Endothelial cell of umbilical vein (primary cell): ENCODE measurements at regions not wholly inside any gene's neighbourhood (a gene's known extent, or its start where the extent isn't known, plus 50 kb on each side); places are given as distances from the start of the nearest gene placed in this dataset.

ENCODE experiments used
- BruUV-seq: library from RNA; stranded (reverse); fragments of 400-500 nt; replicated peaks from 2 replicates; lab custom pipeline; 2021; lab: Mats Ljungman, UMichigan
- CTCF ChIA-PET: fragments of 300-600, 350-600 bp; sonication (Branson Sonifier 250); formaldehyde crosslinking; loops from one replicate; lab custom pipeline; 2021; ENCODE audit warnings: antibody characterized with exemption, inconsistent platforms; lab: Charles Lee
- POLR2A ChIA-PET: fragments of 300-600, 350-600 bp; sonication (Branson Sonifier 250); formaldehyde crosslinking; loops from one replicate; lab custom pipeline; 2021; ENCODE audit warnings: antibody characterized with exemption, inconsistent platforms; lab: Charles Lee
- DNase-seq: peaks from one replicate; pipeline ENCODE4 v3.0.0-alpha.2; 2011; ENCODE audit warnings: low read depth, low spot score
- FAIRE-seq: peaks from 2 replicates; lab custom pipeline; 2011; peaks lifted over from hg19 to GRCh38; lab: Jason Lieb, UNC
- H2AFZ ChIP-seq: 2 replicates; pipeline ENCODE4 v1.6.0; 2012; ENCODE audit warnings: low read depth, low read length, control low read depth, inconsistent platforms
- H3K27ac ChIP-seq: 2 replicates; pipeline ENCODE4 v1.5.1; 2011; ENCODE audit warnings: low read depth, mild to moderate bottlenecking, control low read depth, low read length, moderate library complexity; ENCODE audit not compliant: insufficient read depth
- H3K27me3 ChIP-seq, 2 experiments: 2 replicates each; pipeline versions ENCODE4 v1.6.0 to v1.6.1; 2011; ENCODE audit warnings: low read length in 2 of 2, mixed read lengths in 1 of 2; ENCODE audit not compliant: control insufficient read depth in 2 of 2, insufficient read depth in 2 of 2
- H3K36me3 ChIP-seq, 2 experiments: 2 replicates in 1 of 2; 3 replicates in 1 of 2; pipeline ENCODE4 v1.5.1; 2011; ENCODE audit warnings: low read length in 2 of 2, mild to moderate bottlenecking in 1 of 2, moderate library complexity in 1 of 2; ENCODE audit not compliant: control insufficient read depth in 2 of 2, insufficient read depth in 2 of 2; ENCODE audit errors: extremely low read depth in 1 of 2
- H3K4me1 ChIP-seq: 3 replicates; pipeline ENCODE4 v1.5.1; 2011; ENCODE audit warnings: mild to moderate bottlenecking, low read length; ENCODE audit not compliant: control insufficient read depth, insufficient read depth; ENCODE audit errors: extremely low read depth
- H3K4me2 ChIP-seq: 2 replicates; pipeline ENCODE4 v1.6.1; 2011; ENCODE audit warnings: low read length, control low read depth, mixed read lengths; ENCODE audit not compliant: insufficient read depth
- H3K4me3 ChIP-seq, 3 experiments: fragments of 200-600 bp in 1 of 3; sonication (generic), shearing (Covaris generic) in 1 of 3; replicated peaks in 1 of 3; 2 replicates each; pipeline ENCODE4 v1.5.1; 2011 to 2016; ENCODE audit warnings: control low read depth in 3 of 3, low read length in 3 of 3, mild to moderate bottlenecking in 2 of 3, inconsistent platforms in 1 of 3, low read depth in 1 of 3, moderate library complexity in 1 of 3; ENCODE audit not compliant: insufficient read depth in 1 of 3
- H3K79me2 ChIP-seq: 2 replicates; pipeline ENCODE4 v1.6.0; 2012; ENCODE audit warnings: low read length, inconsistent platforms; ENCODE audit not compliant: control insufficient read depth, insufficient read depth
- H3K9ac ChIP-seq: replicated peaks from 2 replicates; pipeline ENCODE3; 2011; ENCODE audit warnings: low read length, control low read depth; ENCODE audit not compliant: insufficient read depth; ENCODE audit errors: extremely low read depth
- H3K9me1 ChIP-seq: replicated peaks from 3 replicates; pipeline ENCODE4 v1.6.0; 2011; ENCODE audit warnings: mild to moderate bottlenecking, low read length; ENCODE audit not compliant: control insufficient read depth, insufficient read depth; ENCODE audit errors: extremely low read depth
- H3K9me3 ChIP-seq: replicated peaks from 2 replicates; pipeline ENCODE4 v1.5.1; 2012; ENCODE audit warnings: low read length, inconsistent platforms; ENCODE audit not compliant: control insufficient read depth, insufficient read depth
- H4K20me1 ChIP-seq: replicated peaks from 2 replicates; pipeline ENCODE3; 2011; ENCODE audit warnings: mild to moderate bottlenecking, low read length; ENCODE audit not compliant: control insufficient read depth, insufficient read depth; ENCODE audit errors: extremely low read depth
- CTCF ChIP-seq, 2 donors: IDR thresholded peaks; 1 replicate in 1 of 2; 2 replicates in 1 of 2; pipeline ENCODE4 v1.5.1; 2011; ENCODE audit warnings: low read length in 2 of 2, mild to moderate bottlenecking in 2 of 2, moderate library complexity in 2 of 2, control low read depth in 1 of 2, inconsistent platforms in 1 of 2, low read depth in 1 of 2; ENCODE audit not compliant: insufficient read depth in 1 of 2; ENCODE audit errors: extremely low read depth in 1 of 2
- EZH2 ChIP-seq: IDR thresholded peaks from 2 replicates; pipeline ENCODE4 v1.6.1; 2012; ENCODE audit warnings: borderline replicate concordance, low read depth, mild to moderate bottlenecking, moderate library complexity, low read length, inconsistent platforms; ENCODE audit not compliant: severe bottlenecking
- FOS ChIP-seq: IDR thresholded peaks from 2 replicates; pipeline ENCODE4 v1.6.1; 2011; ENCODE audit warnings: mild to moderate bottlenecking, low read length, moderate library complexity, borderline replicate concordance; ENCODE audit not compliant: insufficient read depth
- GATA2 ChIP-seq: IDR thresholded peaks from 2 replicates; pipeline ENCODE4 v1.7.0; 2011; ENCODE audit warnings: low read depth, mild to moderate bottlenecking, moderate library complexity, mixed read lengths, low read length; ENCODE audit not compliant: insufficient read length, insufficient read depth
- JUN ChIP-seq: IDR thresholded peaks from 2 replicates; pipeline ENCODE4 v1.6.1; 2011; ENCODE audit warnings: borderline replicate concordance, low read depth; ENCODE audit not compliant: insufficient read length, insufficient read depth
- MYC ChIP-seq: IDR thresholded peaks from one replicate; pipeline ENCODE4 v1.6.1; 2011; ENCODE audit warnings: mild to moderate bottlenecking, low read depth, low read length
- POLR2A ChIP-seq: IDR thresholded peaks from 2 replicates; pipeline ENCODE4 v1.6.1; 2012; ENCODE audit warnings: low read depth, mild to moderate bottlenecking, control low read depth, low read length
- POLR2AphosphoS5 ChIP-seq: IDR thresholded peaks from 2 replicates; pipeline ENCODE4 v1.6.1; 2012; ENCODE audit warnings: low read depth, mild to moderate bottlenecking, control low read depth, low read length, moderate library complexity; ENCODE audit not compliant: insufficient read depth
- dilution Hi-C: fragments of 300-500 bp; cut with MboI; formaldehyde crosslinking; loops from one replicate; pipeline ENCODE4 v1.15.0; 2019; ENCODE audit warnings: low sequenced_read_pairs; ENCODE audit not compliant: extremely low pct_ligation_motif_present
- intact Hi-C: fragments of 100-400 bp; cut with micrococcal nuclease; formaldehyde crosslinking; loops from one replicate; pipeline ENCODE4 v1.10.0; 2022
- TF ChIP-seq, protein P1 (sequence below): IDR thresholded peaks from 2 replicates; pipeline ENCODE4 v1.6.1; 2011; ENCODE audit not compliant: insufficient read depth, insufficient read length

GRCh38 chr5:51746023-51746422, 362.8 kb downstream of the ISL1 start:
- Histone ChIP-seq H3K4me1 (no peaks in the 10 kb centered on the region), H3K36me3 (no peaks in the 10 kb centered on the region), H3K27ac (no peak overlapping the region), H3K27me3 (no peaks in the 10 kb centered on the region), H3K79me2 (no peaks in the 10 kb centered on the region), H4K20me1 (no peaks in the 10 kb centered on the region), H3K9me3 (no peaks in the 10 kb centered on the region), H2AFZ (no peak overlapping the region), H3K9ac (no peak overlapping the region), H3K4me3 (no peak overlapping the region), H3K4me2 (no peak overlapping the region), H3K9me1 (no peaks in the 10 kb centered on the region)
- CTCF ChIA-PET: interaction anchor here (1.3 kb wide), 1 partner anchor 8 kb away, joined by 4 read pairs; no protein-coding TSS in a partner anchor
- no peak for DNase-seq
- intact Hi-C loops: no loop called here
- no peak for FAIRE-seq
- TF ChIP-seq POLR2AphosphoS5: no peak
- TF ChIP-seq JUN: no peak
- no peak for TF ChIP-seq MYC
- TF ChIP-seq GATA2: no peak
- TF ChIP-seq EZH2: no peak
- TF ChIP-seq, protein P1, sequence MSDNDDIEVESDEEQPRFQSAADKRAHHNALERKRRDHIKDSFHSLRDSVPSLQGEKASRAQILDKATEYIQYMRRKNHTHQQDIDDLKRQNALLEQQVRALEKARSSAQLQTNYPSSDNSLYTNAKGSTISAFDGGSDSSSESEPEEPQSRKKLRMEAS: no peak
- no peak for TF ChIP-seq FOS
- no peak for TF ChIP-seq CTCF (IDR thresholded peaks at IDR 0.05; ENCODE audit: extremely low read depth in 1 of 2, insufficient read depth in 1 of 2, low read depth in 1 of 2, low read length in 2 of 2)
- no peak for TF ChIP-seq POLR2A
- no TSS peak for BruUV-seq
- POLR2A ChIA-PET: no interaction called here
- dilution Hi-C loops: no loop called here
